Mesendoderm (in vitro differentiated cells): ENCODE measurements at regions not wholly inside any gene's neighbourhood (a gene's known extent, or its start where the extent isn't known, plus 50 kb on each side); places are given as distances from the start of the nearest gene placed in this dataset.

Source experiments
- DNase-seq: peaks from one replicate; pipeline ENCODE4 v3.0.0; 2013
- H2AK5ac ChIP-seq: 2 replicates; pipeline ENCODE4 v1.6.1; 2013; ENCODE audit warnings: low read length, inconsistent platforms
- H2BK120ac ChIP-seq: 2 replicates; pipeline ENCODE4 v1.6.1; 2013; ENCODE audit warnings: low read depth, mild to moderate bottlenecking, low read length, moderate library complexity, mixed read lengths
- H2BK15ac ChIP-seq: replicated peaks from 2 replicates; pipeline ENCODE4 v1.6.1; 2013; ENCODE audit warnings: low read depth, mild to moderate bottlenecking, moderate library complexity
- H2BK5ac ChIP-seq: 2 replicates; pipeline ENCODE4 v1.6.1; 2013; ENCODE audit warnings: low read length, inconsistent platforms
- H3K18ac ChIP-seq: 2 replicates; pipeline ENCODE4 v1.6.1; 2013; ENCODE audit warnings: mild to moderate bottlenecking, low read length, mixed read lengths
- H3K23ac ChIP-seq: one replicate; pipeline ENCODE4 v1.6.1; 2013; ENCODE audit warnings: low read length
- H3K27ac ChIP-seq: 2 replicates; pipeline ENCODE4 v1.5.1; 2013; ENCODE audit warnings: low read depth, mild to moderate bottlenecking, inconsistent platforms, low read length, moderate library complexity
- H3K27me3 ChIP-seq: 2 replicates; pipeline ENCODE4 v1.6.1; 2013; ENCODE audit warnings: low read length, control low read depth, mild to moderate bottlenecking, inconsistent platforms; ENCODE audit not compliant: insufficient read depth, poor library complexity
- H3K36me3 ChIP-seq: 2 replicates; pipeline ENCODE4 v1.6.1; 2013; ENCODE audit warnings: low read length, inconsistent platforms; ENCODE audit not compliant: control insufficient read depth, insufficient read depth
- H3K4ac ChIP-seq: one replicate; pipeline ENCODE4 v1.6.1; 2013; ENCODE audit warnings: low read depth, mild to moderate bottlenecking, low read length, moderate library complexity
- H3K4me1 ChIP-seq: 2 replicates; pipeline ENCODE4 v1.6.1; 2013; ENCODE audit warnings: low read depth, low read length, inconsistent platforms; ENCODE audit not compliant: control insufficient read depth
- H3K4me2 ChIP-seq: 2 replicates; pipeline ENCODE4 v1.6.1; 2013; ENCODE audit warnings: low read length
- H3K4me3 ChIP-seq: 2 replicates; pipeline ENCODE4 v1.5.1; 2013; ENCODE audit warnings: mild to moderate bottlenecking, low read length
- H3K56ac ChIP-seq: one replicate; pipeline ENCODE4 v1.6.1; 2013; ENCODE audit warnings: low read length
- H3K79me1 ChIP-seq: 2 replicates; pipeline ENCODE4 v1.6.1; 2013; ENCODE audit warnings: low read length, inconsistent platforms
- H3K79me2 ChIP-seq: 2 replicates; pipeline ENCODE4 v1.6.1; 2013; ENCODE audit warnings: mild to moderate bottlenecking, low read length; ENCODE audit not compliant: control insufficient read depth, insufficient read depth
- H3K9ac ChIP-seq: 2 replicates; pipeline ENCODE4 v1.6.1; 2013; ENCODE audit warnings: low read length, inconsistent platforms
- H4K5ac ChIP-seq: one replicate; pipeline ENCODE4 v1.6.1; 2013; ENCODE audit warnings: low read length
- H4K8ac ChIP-seq: one replicate; pipeline ENCODE4 v1.6.1; 2013; ENCODE audit warnings: low read depth, mild to moderate bottlenecking, control low read depth, low read length, moderate library complexity
- WGBS: extraction: QIAGEN DNeasy Blood & Tissue Kit; methylation state at CpG from one replicate; pipeline ENCODE4 v1.1.7; 2013; ENCODE audit warnings: low lambda C conversion rate, missing lambda C conversion rate; ENCODE audit not compliant: insufficient coverage; ENCODE audit errors: extremely low coverage; 5-methylcytosine and 5-hydroxymethylcytosine counted together

DNA sequence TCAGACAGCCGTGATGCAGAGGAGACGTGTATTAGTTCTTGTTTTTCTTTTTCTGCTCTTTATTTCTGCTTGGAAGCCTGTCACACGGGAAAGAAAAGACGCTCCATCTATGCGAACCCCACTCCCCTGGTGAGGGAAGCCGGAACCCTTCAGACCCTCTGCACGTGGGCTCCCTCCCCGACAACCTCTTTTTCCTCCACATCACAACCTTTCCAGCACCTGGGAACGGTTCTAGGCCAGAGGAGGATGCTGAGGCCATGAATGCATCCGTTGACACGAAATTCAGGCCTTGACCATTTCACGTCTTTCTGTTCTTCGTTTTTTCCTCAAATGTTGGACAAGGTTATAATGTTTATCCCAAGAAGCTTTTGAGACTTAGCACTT, 85.3 kb upstream of the WNT7B start:
- H3K36me3 ChIP-seq = no peaks in the 10 kb centered on the region
- H3K4me1 ChIP-seq = no peaks in the 10 kb centered on the region
- H3K4ac ChIP-seq = no peak overlapping the region
- DNase-seq = no peak
- no peaks in the 10 kb centered on the region for H3K79me1 ChIP-seq
- no peak overlapping the region for H3K4me2 ChIP-seq
- H3K4me3 ChIP-seq = no peak overlapping the region
- no peak overlapping the region for H2BK120ac ChIP-seq
- no peak overlapping the region for H3K23ac ChIP-seq
- H3K56ac ChIP-seq = no peak overlapping the region
- H2BK5ac ChIP-seq = no peak overlapping the region
- no CpG with 5 or more reads among the region's 13 CpGs for WGBS
- no peaks in the 10 kb centered on the region for H3K79me2 ChIP-seq
- no peak overlapping the region for H2BK15ac ChIP-seq
- H3K9ac ChIP-seq = no peak overlapping the region
- H3K18ac ChIP-seq = no peak overlapping the region
- no peak overlapping the region for H3K27ac ChIP-seq
- peaks cover 17% of the 10 kb centered on the region for H3K27me3 ChIP-seq
- H4K5ac ChIP-seq = no peak overlapping the region
- H4K8ac ChIP-seq = no peak overlapping the region
- no peak overlapping the region for H2AK5ac ChIP-seq

DNA sequence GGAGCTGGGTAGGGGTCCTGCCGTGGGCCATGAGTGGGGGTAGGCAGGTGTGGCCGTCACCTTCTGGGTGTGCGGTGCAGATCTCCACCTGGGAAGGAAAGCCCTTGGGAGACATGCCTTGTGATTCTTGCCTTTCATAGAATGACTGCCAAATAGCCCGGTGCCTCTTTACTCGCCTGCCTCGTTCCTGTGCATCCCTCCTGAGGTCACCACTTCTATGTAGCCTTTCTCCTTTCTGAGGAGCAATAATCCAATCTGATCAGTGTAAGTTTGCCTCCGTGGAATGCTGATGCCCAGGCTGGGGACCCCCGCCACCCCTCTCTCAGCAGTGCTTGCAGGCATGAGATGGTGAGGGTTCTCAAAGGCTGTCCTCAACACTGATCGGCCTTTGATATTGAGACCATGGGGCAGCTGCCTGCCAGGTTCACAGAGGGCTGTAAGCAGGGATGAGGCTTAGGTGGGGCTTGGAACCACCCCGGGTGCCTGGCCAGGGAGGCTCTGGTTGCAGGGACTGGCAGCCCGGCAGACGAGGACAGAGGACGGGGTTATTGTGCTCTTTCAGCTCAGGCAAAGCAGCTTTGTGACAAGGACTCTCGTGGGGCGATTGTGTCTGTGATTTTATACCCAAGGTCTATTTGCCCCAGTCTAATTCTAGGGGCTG, 86.1 kb upstream of the WNT7B start:
- Histone ChIP-seq H3K4me2 (no peak overlapping the region), H4K5ac (no peak overlapping the region), H4K8ac (no peak overlapping the region), H3K9ac (no peak overlapping the region), H3K27ac (no peak overlapping the region), H3K4me1 (no peaks in the 10 kb centered on the region), H3K23ac (no peak overlapping the region), H3K36me3 (no peaks in the 10 kb centered on the region), H2BK120ac (no peak overlapping the region), H2BK15ac (no peak overlapping the region), H3K4me3 (no peak overlapping the region), H3K27me3 (peaks cover 17% of the 10 kb centered on the region), H3K4ac (no peak overlapping the region), H3K79me1 (no peaks in the 10 kb centered on the region), H3K18ac (no peak overlapping the region), H2AK5ac (no peak overlapping the region), H3K56ac (no peak overlapping the region), H2BK5ac (no peak overlapping the region), H3K79me2 (no peaks in the 10 kb centered on the region)
- WGBS = no CpG with 5 or more reads among the region's 15 CpGs
- DNase-seq = no peak

DNA sequence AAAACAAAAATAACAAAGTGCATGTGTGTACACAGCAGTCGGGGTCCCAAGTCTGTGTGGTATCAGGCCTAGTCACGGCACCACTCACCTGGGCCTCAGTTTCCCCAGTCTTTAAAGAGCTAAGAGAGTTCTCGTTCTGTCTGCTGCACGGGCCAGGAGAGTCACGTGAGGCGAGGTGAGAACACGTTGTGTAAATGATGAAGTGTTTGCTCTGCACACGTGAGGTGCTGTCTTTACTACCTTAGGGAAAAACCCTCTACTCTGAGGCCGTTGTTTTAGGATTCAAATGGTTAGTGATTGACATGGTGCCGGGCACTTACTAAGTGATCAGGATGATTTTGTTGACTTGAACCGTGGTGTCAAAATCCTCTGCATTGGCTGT, 86.5 kb upstream of the PPARA start:
- H2BK15ac ChIP-seq = no peak overlapping the region
- no peak overlapping the region for H2BK5ac ChIP-seq
- H3K56ac ChIP-seq = no peak overlapping the region
- no peak overlapping the region for H2AK5ac ChIP-seq
- H4K8ac ChIP-seq = no peak overlapping the region
- no peaks in the 10 kb centered on the region for H3K36me3 ChIP-seq
- no peak overlapping the region for H3K9ac ChIP-seq
- DNase-seq = no peak
- H3K79me2 ChIP-seq = no peaks in the 10 kb centered on the region
- H3K18ac ChIP-seq = no peak overlapping the region
- H4K5ac ChIP-seq = no peak overlapping the region
- H3K4ac ChIP-seq = no peak overlapping the region
- no peak overlapping the region for H2BK120ac ChIP-seq
- no peak overlapping the region for H3K4me2 ChIP-seq
- H3K4me3 ChIP-seq = no peak overlapping the region
- H3K23ac ChIP-seq = no peak overlapping the region
- no CpG with 5 or more reads among the region's 11 CpGs for WGBS
- H3K79me1 ChIP-seq = no peaks in the 10 kb centered on the region
- no peaks in the 10 kb centered on the region for H3K4me1 ChIP-seq
- no peak overlapping the region for H3K27ac ChIP-seq
- peaks cover 17% of the 10 kb centered on the region for H3K27me3 ChIP-seq

DNA sequence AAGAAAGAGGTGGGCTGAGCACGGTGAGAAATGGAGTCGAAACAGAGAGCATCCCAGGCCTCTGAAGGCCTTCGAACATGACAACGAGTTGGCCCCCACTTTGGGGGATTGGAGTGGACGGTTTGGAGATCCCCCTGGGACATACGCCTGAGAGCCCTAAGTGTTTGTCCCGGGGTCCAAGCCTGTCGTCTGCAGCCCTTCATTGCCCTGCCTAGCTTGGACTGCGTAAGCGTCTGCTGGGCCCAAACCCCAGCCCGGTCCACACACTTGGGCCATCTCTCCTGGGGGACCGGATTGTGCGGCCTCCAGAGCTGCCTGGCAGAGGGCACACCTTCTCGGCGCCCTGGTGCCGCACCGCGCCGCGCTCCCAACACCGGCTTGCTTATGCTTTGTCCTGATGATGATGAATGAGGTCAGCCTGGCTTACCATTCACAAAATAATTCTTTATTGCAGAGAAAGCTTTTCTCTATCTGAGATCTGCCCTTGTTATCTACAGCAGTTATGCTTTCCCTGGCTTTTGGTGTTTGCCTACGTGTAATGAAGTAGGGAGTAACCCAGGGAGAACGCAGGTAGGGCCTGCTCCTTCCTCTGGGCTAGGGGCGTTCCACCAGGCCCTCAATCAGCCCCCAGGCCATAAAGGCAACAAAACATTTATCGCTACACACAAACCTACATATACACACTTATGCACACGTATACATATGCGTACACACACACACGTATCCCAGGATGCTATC, 85.9 kb upstream of the PPARA start:
- Histone ChIP-seq H3K4me1 (no peaks in the 10 kb centered on the region), H3K18ac (no peak overlapping the region), H3K79me2 (no peaks in the 10 kb centered on the region), H3K23ac (no peak overlapping the region), H3K79me1 (no peaks in the 10 kb centered on the region), H3K4ac (no peak overlapping the region), H4K5ac (no peak overlapping the region), H4K8ac (no peak overlapping the region), H3K4me2 (no peak overlapping the region), H2BK5ac (no peak overlapping the region), H3K56ac (no peak overlapping the region), H3K27ac (no peak overlapping the region), H3K4me3 (no peak overlapping the region), H3K9ac (no peak overlapping the region), H3K36me3 (no peaks in the 10 kb centered on the region), H2BK120ac (no peak overlapping the region), H2AK5ac (no peak overlapping the region), H2BK15ac (no peak overlapping the region), H3K27me3 (peaks cover 22% of the 10 kb centered on the region)
- no CpG with 5 or more reads among the region's 28 CpGs for WGBS
- no peak for DNase-seq

DNA sequence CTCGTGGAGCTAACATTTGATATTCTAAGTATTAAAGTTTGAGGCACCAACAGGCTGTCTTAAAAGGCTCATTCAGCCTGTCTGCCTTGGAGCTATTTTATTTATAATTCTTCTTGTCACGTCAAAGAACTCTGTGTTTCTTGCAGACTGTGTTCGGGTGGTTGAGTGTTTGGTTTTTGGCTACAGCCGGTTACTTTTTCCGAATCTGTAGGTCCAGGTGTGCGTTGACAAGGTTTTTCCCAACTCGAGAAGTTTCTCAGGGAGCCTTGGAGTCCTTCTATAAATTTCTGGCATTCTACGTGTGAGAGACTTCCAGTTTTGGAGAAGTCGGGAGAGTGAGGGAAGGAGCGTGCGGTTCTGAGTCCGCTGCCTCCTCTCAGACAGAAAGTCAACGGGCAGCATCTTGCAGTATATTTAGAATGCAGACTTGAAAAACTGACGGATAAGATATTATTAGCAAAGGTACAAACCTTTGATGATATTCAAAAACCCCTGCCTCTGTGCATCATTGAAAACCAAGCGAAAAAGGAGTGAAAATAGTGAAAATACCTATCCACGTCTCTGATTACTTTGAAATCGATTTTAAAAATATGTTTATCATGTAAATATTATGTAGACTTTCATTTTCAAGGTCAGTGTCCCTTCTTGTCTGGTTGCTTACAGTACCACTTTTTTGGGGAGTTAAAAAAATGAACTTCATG, 85.2 kb upstream of the PPARA start:
- no peak overlapping the region for H3K4me2 ChIP-seq
- H3K56ac ChIP-seq = no peak overlapping the region
- no peak overlapping the region for H2AK5ac ChIP-seq
- no CpG with 5 or more reads among the region's 17 CpGs for WGBS
- H4K5ac ChIP-seq = no peak overlapping the region
- H3K27me3 ChIP-seq = peaks cover 30% of the 10 kb centered on the region
- no peak overlapping the region for H2BK5ac ChIP-seq
- no peaks in the 10 kb centered on the region for H3K36me3 ChIP-seq
- H3K79me1 ChIP-seq = no peaks in the 10 kb centered on the region
- H3K9ac ChIP-seq = no peak overlapping the region
- no peak overlapping the region for H3K18ac ChIP-seq
- no peak overlapping the region for H2BK15ac ChIP-seq
- H3K27ac ChIP-seq = no peak overlapping the region
- DNase-seq = no peak
- no peak overlapping the region for H3K4me3 ChIP-seq
- no peaks in the 10 kb centered on the region for H3K4me1 ChIP-seq
- H3K23ac ChIP-seq = no peak overlapping the region
- no peaks in the 10 kb centered on the region for H3K79me2 ChIP-seq
- H2BK120ac ChIP-seq = no peak overlapping the region
- H4K8ac ChIP-seq = no peak overlapping the region
- H3K4ac ChIP-seq = no peak overlapping the region
